KMS-11 (cell line): ENCODE measurements at regions not wholly inside any gene's neighbourhood (a gene's known extent, or its start where the extent isn't known, plus 50 kb on each side); places are given as distances from the start of the nearest gene placed in this dataset.

Source experiments
- H2AFZ ChIP-seq: fragments of 200-600 bp; sonication (generic); 2 replicates; pipeline ENCODE4 v1.6.1; 2016; ENCODE audit warnings: antibody characterized with exemption, mixed run types, low read depth
- H3K27ac ChIP-seq: fragments of 200-600 bp; sonication (generic); 2 replicates; pipeline ENCODE4 v1.6.1; 2016; ENCODE audit warnings: mild to moderate bottlenecking, mixed run types
- H3K27me3 ChIP-seq: fragments of 200-600 bp; sonication (generic); 2 replicates; pipeline ENCODE4 v1.6.1; 2017; ENCODE audit warnings: mild to moderate bottlenecking, low read depth, mixed run types, moderate library complexity; ENCODE audit not compliant: insufficient read depth
- H3K36me3 ChIP-seq: fragments of 200-600 bp; sonication (generic); 2 replicates; pipeline ENCODE4 v1.6.1; 2017; ENCODE audit warnings: mild to moderate bottlenecking, mixed run types; ENCODE audit not compliant: insufficient read depth
- H3K4me1 ChIP-seq: fragments of 200-600 bp; sonication (generic); 2 replicates; pipeline ENCODE4 v1.6.1; 2016; ENCODE audit warnings: mild to moderate bottlenecking, low read depth, mixed run types; ENCODE audit not compliant: poor library complexity, severe bottlenecking
- H3K4me2 ChIP-seq: fragments of 200-600 bp; sonication (generic); 2 replicates; pipeline ENCODE4 v1.7.0; 2016; ENCODE audit warnings: mild to moderate bottlenecking, mixed run types
- H3K4me3 ChIP-seq: fragments of 200-600 bp; sonication (generic); IDR thresholded peaks from 2 replicates; pipeline ENCODE4 v1.6.1; 2017; ENCODE audit warnings: low read depth, low read length, mixed read lengths; ENCODE audit not compliant: insufficient read depth
- H3K79me2 ChIP-seq: fragments of 200-600 bp; sonication (generic); 2 replicates; pipeline ENCODE4 v1.6.1; 2016; ENCODE audit warnings: low read depth, mixed run types; ENCODE audit not compliant: insufficient read depth
- H3K9ac ChIP-seq: fragments of 200-600 bp; sonication (generic); 2 replicates; pipeline ENCODE4 v1.6.1; 2016; ENCODE audit warnings: mild to moderate bottlenecking, mixed run types
- H4K20me1 ChIP-seq: fragments of 200-600 bp; sonication (generic); 2 replicates; pipeline ENCODE4 v1.6.1; 2016; ENCODE audit warnings: mild to moderate bottlenecking, mixed run types; ENCODE audit not compliant: insufficient read depth
- TF ChIP-seq, protein P1 (sequence below): fragments of 200-600 bp; sonication (generic); conservative IDR thresholded peaks from 2 replicates; pipeline ENCODE4 v1.6.1; 2017; ENCODE audit warnings: low read depth, mild to moderate bottlenecking, antibody characterized with exemption, low read length, moderate library complexity, mixed read lengths

- Histone ChIP-seq H3K4me2 (no peak overlapping the region), H3K79me2 (no peaks in the 10 kb centered on the region), H3K36me3 (no peaks in the 10 kb centered on the region), H3K4me1 (no peaks in the 10 kb centered on the region), H3K27ac (no peak overlapping the region), H2AFZ (no peak overlapping the region), H3K27me3 (no peaks in the 10 kb centered on the region), H4K20me1 (no peaks in the 10 kb centered on the region), H3K4me3 (no peak overlapping the region), H3K9ac (no peak overlapping the region)
- TF ChIP-seq, protein P1, sequence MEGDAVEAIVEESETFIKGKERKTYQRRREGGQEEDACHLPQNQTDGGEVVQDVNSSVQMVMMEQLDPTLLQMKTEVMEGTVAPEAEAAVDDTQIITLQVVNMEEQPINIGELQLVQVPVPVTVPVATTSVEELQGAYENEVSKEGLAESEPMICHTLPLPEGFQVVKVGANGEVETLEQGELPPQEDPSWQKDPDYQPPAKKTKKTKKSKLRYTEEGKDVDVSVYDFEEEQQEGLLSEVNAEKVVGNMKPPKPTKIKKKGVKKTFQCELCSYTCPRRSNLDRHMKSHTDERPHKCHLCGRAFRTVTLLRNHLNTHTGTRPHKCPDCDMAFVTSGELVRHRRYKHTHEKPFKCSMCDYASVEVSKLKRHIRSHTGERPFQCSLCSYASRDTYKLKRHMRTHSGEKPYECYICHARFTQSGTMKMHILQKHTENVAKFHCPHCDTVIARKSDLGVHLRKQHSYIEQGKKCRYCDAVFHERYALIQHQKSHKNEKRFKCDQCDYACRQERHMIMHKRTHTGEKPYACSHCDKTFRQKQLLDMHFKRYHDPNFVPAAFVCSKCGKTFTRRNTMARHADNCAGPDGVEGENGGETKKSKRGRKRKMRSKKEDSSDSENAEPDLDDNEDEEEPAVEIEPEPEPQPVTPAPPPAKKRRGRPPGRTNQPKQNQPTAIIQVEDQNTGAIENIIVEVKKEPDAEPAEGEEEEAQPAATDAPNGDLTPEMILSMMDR: no peak
Measured at GRCh38 chr12:30144777-30145683, 361.3 kb upstream of the TMTC1 start.

DNA sequence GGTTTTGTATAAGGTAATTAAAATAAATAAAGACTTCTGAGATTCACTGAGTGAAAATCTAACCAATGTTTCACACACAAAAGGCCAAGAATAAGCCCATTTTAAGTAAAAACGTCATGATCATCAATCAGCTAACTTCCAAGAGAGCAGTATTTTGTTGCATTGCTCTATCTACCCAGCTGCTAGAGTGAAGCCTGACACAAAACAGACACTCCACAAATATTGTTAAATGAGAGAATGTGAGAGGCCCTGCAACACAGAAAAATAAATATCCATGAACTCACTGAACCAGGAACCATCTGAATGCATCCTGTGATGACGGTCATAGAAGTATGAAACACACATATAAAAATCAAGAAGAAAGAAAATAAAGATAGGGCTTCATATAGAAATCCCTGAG, 358.6 kb upstream of the TMTC1 start:
- H4K20me1 ChIP-seq: no peaks in the 10 kb centered on the region
- no peaks in the 10 kb centered on the region for H3K4me1 ChIP-seq
- H3K4me3 ChIP-seq: no peak overlapping the region
- H3K9ac ChIP-seq: no peak overlapping the region
- no peaks in the 10 kb centered on the region for H3K36me3 ChIP-seq
- H3K27me3 ChIP-seq: no peaks in the 10 kb centered on the region
- no peak overlapping the region for H2AFZ ChIP-seq
- no peaks in the 10 kb centered on the region for H3K79me2 ChIP-seq
- TF ChIP-seq, protein P1: no peak
- no peak overlapping the region for H3K4me2 ChIP-seq
- no peak overlapping the region for H3K27ac ChIP-seq

- no peaks in the 10 kb centered on the region for H3K4me1 ChIP-seq
- no peaks in the 10 kb centered on the region for H3K27me3 ChIP-seq
- no peak overlapping the region for H3K4me2 ChIP-seq
- H3K36me3 ChIP-seq: no peaks in the 10 kb centered on the region
- H3K79me2 ChIP-seq: no peaks in the 10 kb centered on the region
- TF ChIP-seq, protein P1: no peak
- no peak overlapping the region for H3K27ac ChIP-seq
- no peak overlapping the region for H3K4me3 ChIP-seq
- H2AFZ ChIP-seq: no peak overlapping the region
- H4K20me1 ChIP-seq: no peaks in the 10 kb centered on the region
- H3K9ac ChIP-seq: no peak overlapping the region
Measured at GRCh38 chr12:30138483-30138882, 354.7 kb upstream of the TMTC1 start.

DNA sequence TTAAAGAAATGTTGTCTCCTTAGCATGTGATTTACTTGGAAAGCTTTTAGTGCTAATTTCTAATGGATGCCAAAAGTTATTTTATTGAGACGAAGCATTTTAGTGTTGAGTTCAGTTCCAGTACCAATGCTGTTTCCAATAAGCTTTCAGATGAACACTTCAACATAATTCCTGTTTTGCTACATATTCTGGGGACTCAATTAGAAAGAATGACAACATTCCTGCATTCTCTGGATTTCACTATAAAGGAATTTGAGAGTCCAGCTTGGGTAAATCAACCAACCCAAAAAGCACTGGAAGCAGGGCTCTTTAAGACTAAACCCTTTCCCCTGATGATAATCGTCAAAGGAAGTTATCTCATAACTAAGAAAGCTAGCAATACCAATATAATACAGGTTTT, 353.0 kb upstream of the TMTC1 start:
- Histone ChIP-seq H4K20me1 (no peaks in the 10 kb centered on the region), H3K27ac (no peak overlapping the region), H3K36me3 (no peaks in the 10 kb centered on the region), H3K4me3 (no peak overlapping the region), H2AFZ (no peak overlapping the region), H3K9ac (no peak overlapping the region), H3K79me2 (no peaks in the 10 kb centered on the region), H3K4me2 (no peak overlapping the region), H3K4me1 (no peaks in the 10 kb centered on the region), H3K27me3 (no peaks in the 10 kb centered on the region)
- TF ChIP-seq, protein P1: no peak
